ENCODE measurements at regions not wholly inside any gene's neighbourhood (a gene's known extent, or its start where the extent isn't known, plus 50 kb on each side); places are given as distances from the start of the nearest gene placed in this dataset.

- TF ChIP-seq EZH2 (IDR thresholded peaks at IDR 0.05; ENCODE audit: insufficient read depth, poor library complexity, severe bottlenecking) (no peak), EZH2phosphoT487 (IDR thresholded peaks at IDR 0.05; ENCODE audit: insufficient read depth, low read depth) (no peak)
Measured at GRCh38 chr13:78085434-78086225, 167.0 kb upstream of the EDNRB start.

Data from GM23248 (cell line).